ENCODE measurements at regions not wholly inside any gene's neighbourhood (a gene's known extent, or its start where the extent isn't known, plus 50 kb on each side); places are given as distances from the start of the nearest gene placed in this dataset.

- Histone ChIP-seq H3K36me3 (ENCODE audit: control insufficient read depth, insufficient read depth, low read length) (no peaks in the 10 kb centered on the region), H3K27ac (ENCODE audit: low read depth, low read length, severe bottlenecking) (no peak overlapping the region), H3K9me3 (ENCODE audit: control insufficient read depth, low read length) (no peaks in the 10 kb centered on the region), H3K4me1 (ENCODE audit: control insufficient read depth, insufficient read depth, low read length, poor library complexity, severe bottlenecking) (no peaks in the 10 kb centered on the region), H3K4me3 (ENCODE audit: extremely low read depth, insufficient read depth, low read length, poor library complexity, severe bottlenecking) (no peak overlapping the region)
- WGBS, 2 experiments (ENCODE audit: insufficient coverage in 2 of 2), result 92% methylated on average over 2 of the region's 7 CpGs; no CpG with 5 or more reads in 1 of the 2 experiments
Observed at GRCh38 chr3:86161493-86161892, 829.5 kb downstream of the VGLL3 start.

GRCh38 chr3:86152620-86153019 is 838.3 kb downstream of the VGLL3 start:
- Histone ChIP-seq H3K9me3 (ENCODE audit: control insufficient read depth, low read length) (no peaks in the 10 kb centered on the region), H3K27ac (ENCODE audit: low read depth, low read length, severe bottlenecking) (no peak overlapping the region), H3K4me3 (ENCODE audit: extremely low read depth, insufficient read depth, low read length, poor library complexity, severe bottlenecking) (no peak overlapping the region), H3K4me1 (ENCODE audit: control insufficient read depth, insufficient read depth, low read length, poor library complexity, severe bottlenecking) (no peaks in the 10 kb centered on the region), H3K36me3 (ENCODE audit: control insufficient read depth, insufficient read depth, low read length) (no peaks in the 10 kb centered on the region)

- Histone ChIP-seq H3K4me3 (ENCODE audit: extremely low read depth, insufficient read depth, low read length, poor library complexity, severe bottlenecking) (no peak overlapping the region), H3K9me3 (ENCODE audit: control insufficient read depth, low read length) (no peaks in the 10 kb centered on the region), H3K27ac (ENCODE audit: low read depth, low read length, severe bottlenecking) (no peak overlapping the region), H3K4me1 (ENCODE audit: control insufficient read depth, insufficient read depth, low read length, poor library complexity, severe bottlenecking) (no peaks in the 10 kb centered on the region), H3K36me3 (ENCODE audit: control insufficient read depth, insufficient read depth, low read length) (no peaks in the 10 kb centered on the region)
Observed at GRCh38 chr3:86149054-86149453, 841.9 kb downstream of the VGLL3 start.

- H3K36me3 ChIP-seq (ENCODE audit: control insufficient read depth, insufficient read depth, low read length), result no peaks in the 10 kb centered on the region
- no peaks in the 10 kb centered on the region for H3K9me3 ChIP-seq (ENCODE audit: control insufficient read depth, low read length)
- H3K4me3 ChIP-seq (ENCODE audit: extremely low read depth, insufficient read depth, low read length, poor library complexity, severe bottlenecking), result no peak overlapping the region
- H3K4me1 ChIP-seq (ENCODE audit: control insufficient read depth, insufficient read depth, low read length, poor library complexity, severe bottlenecking), result no peaks in the 10 kb centered on the region
- 75 to 84% methylated on average over 3 to 4 of the region's 5 CpGs for WGBS, 2 experiments (ENCODE audit: insufficient coverage in 2 of 2)
- no peak overlapping the region for H3K27ac ChIP-seq (ENCODE audit: low read depth, low read length, severe bottlenecking)
Observed at GRCh38 chr3:86147119-86147518, 843.8 kb downstream of the VGLL3 start.

GRCh38 chr3:86126552-86126951 is 864.4 kb downstream of the VGLL3 start:
- H3K36me3 ChIP-seq (ENCODE audit: control insufficient read depth, insufficient read depth, low read length), result no peaks in the 10 kb centered on the region
- no peaks in the 10 kb centered on the region for H3K4me1 ChIP-seq (ENCODE audit: control insufficient read depth, insufficient read depth, low read length, poor library complexity, severe bottlenecking)
- no peak overlapping the region for H3K27ac ChIP-seq (ENCODE audit: low read depth, low read length, severe bottlenecking)
- H3K9me3 ChIP-seq (ENCODE audit: control insufficient read depth, low read length), result no peaks in the 10 kb centered on the region
- WGBS, 2 experiments (ENCODE audit: insufficient coverage in 2 of 2), result 80 to 88% methylated on average over 1 to 2 of the region's 5 CpGs
- H3K4me3 ChIP-seq (ENCODE audit: extremely low read depth, insufficient read depth, low read length, poor library complexity, severe bottlenecking), result no peak overlapping the region

All from mesodermal cell (in vitro differentiated cells).